ENCODE measurements at regions not wholly inside any gene's neighbourhood (a gene's known extent, or its start where the extent isn't known, plus 50 kb on each side); places are given as distances from the start of the nearest gene placed in this dataset.

- Histone ChIP-seq H3K27ac (no peak overlapping the region), H3K4me1 (no peaks in the 10 kb centered on the region), H3K4me3 (no peak overlapping the region), H3K36me3 (no peaks in the 10 kb centered on the region), H3K9me3 (peaks cover 0 to 6% (median 0%) of the 10 kb centered on the region in 3 donors), H3K27me3 (peaks cover 0 to 8% (median 0%) of the 10 kb centered on the region in 4 donors)
- no peak for TF ChIP-seq POLR2A (IDR thresholded peaks at IDR 0.05)
- no peak for TF ChIP-seq CTCF (IDR thresholded peaks at IDR 0.05)
- 50% methylated on average over 3 of the region's 4 CpGs; no CpG with 5 or more reads in 1 of the 2 donors for WGBS, 2 donors
- intact Hi-C loops (cut with DNase I) = no loop called here
- no peak for DNase-seq
These were observed 51.2 kb upstream of the PRR23C start for GRCh38 chr3:139095803-139096466.

GRCh38 chr3:139096670-139097069, 52.0 kb upstream of the PRR23C start:
- whole genome bisulfite sequencing, 2 donors = 33 to 43% methylated on average over 1 of the region's 1 CpG
- peaks cover 0 to 7% (median 0%) of the 10 kb centered on the region in 4 donors for H3K27me3 ChIP-seq
- H3K4me1 ChIP-seq = no peaks in the 10 kb centered on the region
- H3K4me3 ChIP-seq = no peak overlapping the region
- no peak overlapping the region for H3K27ac ChIP-seq
- no peaks in the 10 kb centered on the region for H3K36me3 ChIP-seq
- intact Hi-C loops (cut with DNase I) = no loop called here
- TF ChIP-seq CTCF (IDR thresholded peaks at IDR 0.05) (no peak), POLR2A (IDR thresholded peaks at IDR 0.05) (no peak)
- no peak for DNase-seq
- H3K9me3 ChIP-seq = peaks cover 0 to 6% (median 0%) of the 10 kb centered on the region in 3 donors

GRCh38 chr3:139098391-139098790, 53.7 kb upstream of the PRR23C start:
- WGBS, 2 donors = 86 to 100% methylated on average over 1 of the region's 1 CpG

GRCh38 chr3:139099968-139100817, 55.5 kb upstream of the PRR23C start:
- Histone ChIP-seq H3K27ac (no peak overlapping the region), H3K27me3 (peaks cover 0 to 4% (median 0%) of the 10 kb centered on the region in 4 donors), H3K9me3 (no peaks in the 10 kb centered on the region), H3K4me3 (no peak overlapping the region), H3K36me3 (no peaks in the 10 kb centered on the region), H3K4me1 (no peaks in the 10 kb centered on the region)
- TF ChIP-seq POLR2A (IDR thresholded peaks at IDR 0.05) (no peak), CTCF (IDR thresholded peaks at IDR 0.05) (no peak)
- intact Hi-C loops (cut with DNase I) = no loop called here
- WGBS, 2 donors = 54 to 61% methylated on average over 4 to 5 of the region's 5 CpGs
- no peak for DNase-seq

More at GRCh38 chr3:139098391-139098790, 53.7 kb upstream of the PRR23C start:
- H3K4me3 ChIP-seq = no peak overlapping the region
- no peak for DNase-seq
- TF ChIP-seq POLR2A (IDR thresholded peaks at IDR 0.05) (no peak), CTCF (IDR thresholded peaks at IDR 0.05) (no peak)
- no peaks in the 10 kb centered on the region for H3K36me3 ChIP-seq
- intact Hi-C loops (cut with DNase I) = no loop called here
- H3K27ac ChIP-seq = no peak overlapping the region
- H3K4me1 ChIP-seq = no peaks in the 10 kb centered on the region
- peaks cover 0 to 4% (median 0%) of the 10 kb centered on the region in 4 donors for H3K27me3 ChIP-seq
- no peaks in the 10 kb centered on the region for H3K9me3 ChIP-seq

GRCh38 chr3:139100821-139101220, 56.1 kb upstream of the PRR23C start:
- no peak for DNase-seq
- WGBS, 2 donors = no CpG with 5 or more reads among the region's 1 CpG

More at GRCh38 chr3:139100821-139101220, 56.1 kb upstream of the PRR23C start:
- Histone ChIP-seq H3K27me3 (peaks cover 0 to 4% (median 0%) of the 10 kb centered on the region in 4 donors), H3K36me3 (no peaks in the 10 kb centered on the region), H3K9me3 (no peaks in the 10 kb centered on the region), H3K27ac (no peak overlapping the region), H3K4me1 (no peaks in the 10 kb centered on the region), H3K4me3 (no peak overlapping the region)
- TF ChIP-seq CTCF (IDR thresholded peaks at IDR 0.05) = no peak
- no peak for TF ChIP-seq POLR2A (IDR thresholded peaks at IDR 0.05)
- intact Hi-C loops (cut with DNase I) = no loop called here

All from esophagus squamous epithelium (tissue), 5 donors.